PFSK-1 (cell line): ENCODE measurements at regions not wholly inside any gene's neighbourhood (a gene's known extent, or its start where the extent isn't known, plus 50 kb on each side); places are given as distances from the start of the nearest gene placed in this dataset.

ENCODE experiments used
- POLR2AphosphoS5 ChIP-seq: IDR thresholded peaks from 2 replicates; pipeline ENCODE4 v1.6.1; 2012; ENCODE audit warnings: low read depth, mild to moderate bottlenecking, control low read depth, low read length, moderate library complexity
- SIN3A ChIP-seq: IDR thresholded peaks from 2 replicates; pipeline ENCODE4 v1.6.1; 2012; ENCODE audit warnings: mild to moderate bottlenecking, low read length, moderate library complexity, borderline replicate concordance; ENCODE audit not compliant: insufficient read depth
- TF ChIP-seq, protein P1 (sequence below), 2 experiments: IDR thresholded peaks; 2 replicates each; pipeline versions ENCODE4 v1.6.1 to v1.8.0; 2011 to 2012; ENCODE audit warnings: low read depth in 2 of 2, low read length in 2 of 2, control low read depth in 1 of 2, inconsistent platforms in 1 of 2, mild to moderate bottlenecking in 1 of 2, moderate library complexity in 1 of 2; ENCODE audit not compliant: insufficient read depth in 1 of 2

GRCh38 chr13:88526186-88526852 lies 855.1 kb downstream of the SLITRK5 start:
- TF ChIP-seq POLR2AphosphoS5 (no peak), SIN3A (no peak)
- TF ChIP-seq, protein P1, sequence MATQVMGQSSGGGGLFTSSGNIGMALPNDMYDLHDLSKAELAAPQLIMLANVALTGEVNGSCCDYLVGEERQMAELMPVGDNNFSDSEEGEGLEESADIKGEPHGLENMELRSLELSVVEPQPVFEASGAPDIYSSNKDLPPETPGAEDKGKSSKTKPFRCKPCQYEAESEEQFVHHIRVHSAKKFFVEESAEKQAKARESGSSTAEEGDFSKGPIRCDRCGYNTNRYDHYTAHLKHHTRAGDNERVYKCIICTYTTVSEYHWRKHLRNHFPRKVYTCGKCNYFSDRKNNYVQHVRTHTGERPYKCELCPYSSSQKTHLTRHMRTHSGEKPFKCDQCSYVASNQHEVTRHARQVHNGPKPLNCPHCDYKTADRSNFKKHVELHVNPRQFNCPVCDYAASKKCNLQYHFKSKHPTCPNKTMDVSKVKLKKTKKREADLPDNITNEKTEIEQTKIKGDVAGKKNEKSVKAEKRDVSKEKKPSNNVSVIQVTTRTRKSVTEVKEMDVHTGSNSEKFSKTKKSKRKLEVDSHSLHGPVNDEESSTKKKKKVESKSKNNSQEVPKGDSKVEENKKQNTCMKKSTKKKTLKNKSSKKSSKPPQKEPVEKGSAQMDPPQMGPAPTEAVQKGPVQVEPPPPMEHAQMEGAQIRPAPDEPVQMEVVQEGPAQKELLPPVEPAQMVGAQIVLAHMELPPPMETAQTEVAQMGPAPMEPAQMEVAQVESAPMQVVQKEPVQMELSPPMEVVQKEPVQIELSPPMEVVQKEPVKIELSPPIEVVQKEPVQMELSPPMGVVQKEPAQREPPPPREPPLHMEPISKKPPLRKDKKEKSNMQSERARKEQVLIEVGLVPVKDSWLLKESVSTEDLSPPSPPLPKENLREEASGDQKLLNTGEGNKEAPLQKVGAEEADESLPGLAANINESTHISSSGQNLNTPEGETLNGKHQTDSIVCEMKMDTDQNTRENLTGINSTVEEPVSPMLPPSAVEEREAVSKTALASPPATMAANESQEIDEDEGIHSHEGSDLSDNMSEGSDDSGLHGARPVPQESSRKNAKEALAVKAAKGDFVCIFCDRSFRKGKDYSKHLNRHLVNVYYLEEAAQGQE (IDR thresholded peaks at IDR 0.05; ENCODE audit: insufficient read depth in 1 of 2, low read depth in 2 of 2, low read length in 2 of 2) = no peak
